Fibroblast of pulmonary artery (primary cell): ENCODE measurements at regions not wholly inside any gene's neighbourhood (a gene's known extent, or its start where the extent isn't known, plus 50 kb on each side); places are given as distances from the start of the nearest gene placed in this dataset.
"Not testable (repeated sequence)": the region's sequence is repeated elsewhere in the genome, so short reads cannot be mapped to it uniquely, and the experiment has no call there.

Experiments
- DNase-seq: peaks from one replicate; pipeline ENCODE4 v3.0.0-alpha.2; 2010; ENCODE audit warnings: low read depth
- H3K4me3 ChIP-seq: replicated peaks from 2 replicates; pipeline ENCODE4 v1.5.1; 2011; ENCODE audit warnings: low read depth, mild to moderate bottlenecking, control low read depth, low read length, moderate library complexity
- CTCF ChIP-seq: IDR thresholded peaks from 2 replicates; pipeline ENCODE4 v1.5.1; 2011; ENCODE audit warnings: mild to moderate bottlenecking, control low read depth, low read length, inconsistent platforms; ENCODE audit errors: missing control alignments

GRCh38 chr3:95798628-95799027 lies 1015.8 kb upstream of the EPHA6 start:
- no peak for DNase-seq
- TF ChIP-seq CTCF = no peak
- H3K4me3 ChIP-seq = no peak overlapping the region

GRCh38 chr3:95810462-95810861 lies 1003.9 kb upstream of the EPHA6 start:
- DNase-seq = no peak
- TF ChIP-seq CTCF = no peak
- H3K4me3 ChIP-seq = no peak overlapping the region

GRCh38 chr3:95813244-95813643 lies 1001.1 kb upstream of the EPHA6 start:
- DNase-seq = no peak
- TF ChIP-seq CTCF = no peak

GRCh38 chr3:95815828-95816227 lies 998.6 kb upstream of the EPHA6 start:
- DNase-seq = no peak
- H3K4me3 ChIP-seq = no peak overlapping the region
- TF ChIP-seq CTCF = no peak

More at GRCh38 chr3:95813244-95813643, 1001.1 kb upstream of the EPHA6 start:
- no peak overlapping the region for H3K4me3 ChIP-seq

DNA sequence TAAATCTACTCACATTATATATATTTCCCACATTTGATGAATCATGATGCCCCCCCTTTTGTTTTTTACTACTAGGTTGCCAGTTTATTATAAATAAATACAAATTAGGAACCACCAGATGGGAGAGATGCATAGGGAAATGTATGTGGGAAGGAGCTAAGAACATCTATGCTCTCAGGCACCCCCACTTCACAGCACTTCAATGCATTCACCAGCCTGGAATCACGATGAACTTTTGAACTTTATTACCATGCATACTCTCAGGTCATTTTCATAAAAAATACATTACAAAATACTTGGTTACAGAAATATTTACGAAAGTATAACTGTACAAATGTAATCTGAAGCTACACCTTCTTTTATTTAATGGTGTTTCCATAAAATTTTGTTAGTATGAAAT lies 988.0 kb upstream of the EPHA6 start:
- no peak overlapping the region for H3K4me3 ChIP-seq
- DNase-seq = no peak

DNA sequence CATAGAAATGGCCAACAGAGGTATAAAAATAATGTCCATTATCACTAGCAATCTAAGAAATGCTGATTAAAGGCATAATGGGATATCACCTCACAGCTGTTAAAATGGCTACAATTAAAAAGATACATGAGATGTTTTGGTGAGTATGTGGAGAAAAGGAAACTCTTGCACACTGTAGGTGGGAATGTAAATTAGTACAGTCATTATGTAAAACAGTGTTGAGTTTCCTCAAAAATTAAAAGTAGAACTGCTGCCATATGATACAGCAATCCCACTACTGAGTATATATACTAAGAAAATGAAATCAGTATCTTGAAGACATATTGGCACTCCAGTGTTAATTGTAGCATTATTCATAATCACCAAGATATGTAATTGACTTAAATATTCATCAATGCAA lies 982.2 kb upstream of the EPHA6 start:
- no peak overlapping the region for H3K4me3 ChIP-seq
- no peak for DNase-seq
- TF ChIP-seq CTCF = no peak

More for the DNA sequence above, 988.0 kb upstream of the EPHA6 start:
- no peak for TF ChIP-seq CTCF

- H3K4me3 ChIP-seq, DNase-seq: not testable (repeated sequence)
These were observed 953.8 kb upstream of the EPHA6 start for GRCh38 chr3:95860628-95861027.

DNA sequence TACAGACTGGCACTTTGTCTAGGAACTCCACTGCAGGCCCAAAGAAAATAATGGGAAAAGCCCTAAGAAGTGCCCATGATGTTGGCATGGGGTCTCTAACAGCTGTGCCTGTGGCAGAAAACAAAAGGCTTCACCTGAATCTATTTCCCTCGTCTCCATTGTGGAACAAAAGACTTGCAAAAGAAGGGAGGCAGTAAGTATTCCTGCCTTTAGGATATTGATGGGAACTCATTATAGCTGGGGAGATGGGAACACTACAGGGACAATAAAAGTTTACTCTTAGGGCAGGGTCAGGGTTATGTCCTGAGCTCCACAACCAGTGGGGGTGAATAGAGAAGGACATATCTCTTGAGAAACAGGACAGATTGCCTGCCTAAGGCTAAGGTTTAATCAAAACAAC lies 930.6 kb upstream of the EPHA6 start:
- no peak for DNase-seq
- no peak for TF ChIP-seq CTCF

More for the DNA sequence above, 930.6 kb upstream of the EPHA6 start:
- no peak overlapping the region for H3K4me3 ChIP-seq
